ENCODE measurements at regions not wholly inside any gene's neighbourhood (a gene's known extent, or its start where the extent isn't known, plus 50 kb on each side); places are given as distances from the start of the nearest gene placed in this dataset.

- DNase-seq (ENCODE audit: low read depth in 1 of 2, low spot score in 1 of 2) = no peak
- H3K27me3 ChIP-seq (ENCODE audit: insufficient read depth, poor library complexity, severe bottlenecking) = no peaks in the 10 kb centered on the region
- no peak overlapping the region for H3K4me3 ChIP-seq (replicated peaks; ENCODE audit: insufficient read depth, low read length)
- TF ChIP-seq GABPA (IDR thresholded peaks at IDR 0.05; ENCODE audit: low read depth) = no peak
- TF ChIP-seq, protein P1, sequence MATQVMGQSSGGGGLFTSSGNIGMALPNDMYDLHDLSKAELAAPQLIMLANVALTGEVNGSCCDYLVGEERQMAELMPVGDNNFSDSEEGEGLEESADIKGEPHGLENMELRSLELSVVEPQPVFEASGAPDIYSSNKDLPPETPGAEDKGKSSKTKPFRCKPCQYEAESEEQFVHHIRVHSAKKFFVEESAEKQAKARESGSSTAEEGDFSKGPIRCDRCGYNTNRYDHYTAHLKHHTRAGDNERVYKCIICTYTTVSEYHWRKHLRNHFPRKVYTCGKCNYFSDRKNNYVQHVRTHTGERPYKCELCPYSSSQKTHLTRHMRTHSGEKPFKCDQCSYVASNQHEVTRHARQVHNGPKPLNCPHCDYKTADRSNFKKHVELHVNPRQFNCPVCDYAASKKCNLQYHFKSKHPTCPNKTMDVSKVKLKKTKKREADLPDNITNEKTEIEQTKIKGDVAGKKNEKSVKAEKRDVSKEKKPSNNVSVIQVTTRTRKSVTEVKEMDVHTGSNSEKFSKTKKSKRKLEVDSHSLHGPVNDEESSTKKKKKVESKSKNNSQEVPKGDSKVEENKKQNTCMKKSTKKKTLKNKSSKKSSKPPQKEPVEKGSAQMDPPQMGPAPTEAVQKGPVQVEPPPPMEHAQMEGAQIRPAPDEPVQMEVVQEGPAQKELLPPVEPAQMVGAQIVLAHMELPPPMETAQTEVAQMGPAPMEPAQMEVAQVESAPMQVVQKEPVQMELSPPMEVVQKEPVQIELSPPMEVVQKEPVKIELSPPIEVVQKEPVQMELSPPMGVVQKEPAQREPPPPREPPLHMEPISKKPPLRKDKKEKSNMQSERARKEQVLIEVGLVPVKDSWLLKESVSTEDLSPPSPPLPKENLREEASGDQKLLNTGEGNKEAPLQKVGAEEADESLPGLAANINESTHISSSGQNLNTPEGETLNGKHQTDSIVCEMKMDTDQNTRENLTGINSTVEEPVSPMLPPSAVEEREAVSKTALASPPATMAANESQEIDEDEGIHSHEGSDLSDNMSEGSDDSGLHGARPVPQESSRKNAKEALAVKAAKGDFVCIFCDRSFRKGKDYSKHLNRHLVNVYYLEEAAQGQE (IDR thresholded peaks at IDR 0.05; ENCODE audit: insufficient replicate concordance, low read depth) = no peak
- TF ChIP-seq CTCF (IDR thresholded peaks at IDR 0.05; ENCODE audit: insufficient read depth, low read length) = no peak
- no peak overlapping the region for H3K27ac ChIP-seq (replicated peaks)
These were observed 62.6 kb upstream of the ATP11B start for GRCh38 chr3:182730675-182731042.

DNA sequence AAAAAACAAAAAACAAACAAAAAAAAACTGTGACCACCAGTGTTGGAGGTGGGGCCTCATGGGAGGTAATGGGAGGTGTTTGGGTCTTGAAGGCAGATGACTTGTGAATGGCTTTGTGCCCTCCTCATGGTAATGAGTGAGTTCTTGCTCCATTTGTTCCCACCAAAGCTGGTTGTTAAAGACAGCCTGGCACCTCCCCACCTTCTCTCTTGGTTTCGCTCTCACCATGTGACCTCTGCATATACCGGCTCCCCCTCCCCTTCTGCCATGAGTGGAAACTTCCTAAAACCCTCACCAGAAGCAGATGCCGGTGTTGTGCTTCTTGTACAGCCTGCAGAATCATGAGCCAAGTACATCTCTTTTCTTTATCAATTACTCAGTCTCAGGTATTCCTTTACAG, 61.5 kb upstream of the ATP11B start:
- Histone ChIP-seq H3K27ac (replicated peaks) (no peak overlapping the region), H3K27me3 (ENCODE audit: insufficient read depth, poor library complexity, severe bottlenecking) (no peaks in the 10 kb centered on the region), H3K4me3 (replicated peaks; ENCODE audit: insufficient read depth, low read length) (no peak overlapping the region)
- no peak for DNase-seq (ENCODE audit: low read depth in 1 of 2, low spot score in 1 of 2)
- TF ChIP-seq POLR2AphosphoS5 (IDR thresholded peaks at IDR 0.05; ENCODE audit: low read depth) = no peak

GRCh38 chr3:182732232-182733015, 60.9 kb upstream of the ATP11B start:
- H3K27ac ChIP-seq (replicated peaks) = no peak overlapping the region
- no peak for DNase-seq (ENCODE audit: low read depth in 1 of 2, low spot score in 1 of 2)
- no peak for TF ChIP-seq CTCF (IDR thresholded peaks at IDR 0.05; ENCODE audit: insufficient read depth, low read length)
- no peak for TF ChIP-seq GABPA (IDR thresholded peaks at IDR 0.05; ENCODE audit: low read depth)
- TF ChIP-seq, protein P1 (IDR thresholded peaks at IDR 0.05; ENCODE audit: insufficient replicate concordance, low read depth) = no peak
- no peak for TF ChIP-seq SPI1 (IDR thresholded peaks at IDR 0.05; ENCODE audit: borderline replicate concordance, low read depth)
- TF ChIP-seq POLR2AphosphoS5 (IDR thresholded peaks at IDR 0.05; ENCODE audit: low read depth) = no peak

DNA sequence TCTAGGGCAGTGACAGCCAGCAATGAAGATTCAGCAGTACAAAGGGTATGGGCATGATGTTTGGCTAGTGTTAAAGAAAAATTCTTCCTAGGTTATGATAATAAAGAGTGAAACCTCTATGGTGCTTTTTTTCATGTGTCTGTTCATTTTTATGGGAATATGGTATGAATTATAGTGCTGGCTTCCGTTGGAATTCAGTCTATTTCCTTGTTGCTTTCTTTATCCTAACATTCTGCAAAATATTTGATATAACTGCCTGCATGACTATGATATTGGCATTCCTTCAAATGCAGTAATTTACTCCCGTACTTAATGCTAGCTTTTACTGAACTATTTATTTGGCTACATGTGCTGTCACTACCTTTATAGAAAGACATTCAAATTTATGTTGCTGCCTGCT, 57.6 kb upstream of the ATP11B start:
- no peak for DNase-seq (ENCODE audit: low read depth in 1 of 2, low spot score in 1 of 2)
- H3K27ac ChIP-seq (replicated peaks) = no peak overlapping the region

More at GRCh38 chr3:182732232-182733015, 60.9 kb upstream of the ATP11B start:
- no peaks in the 10 kb centered on the region for H3K27me3 ChIP-seq (ENCODE audit: insufficient read depth, poor library complexity, severe bottlenecking)
- no peak overlapping the region for H3K4me3 ChIP-seq (replicated peaks; ENCODE audit: insufficient read depth, low read length)

More for the DNA sequence above, 57.6 kb upstream of the ATP11B start:
- Histone ChIP-seq H3K4me3 (replicated peaks; ENCODE audit: insufficient read depth, low read length) (no peak overlapping the region), H3K27me3 (ENCODE audit: insufficient read depth, poor library complexity, severe bottlenecking) (no peaks in the 10 kb centered on the region)
- TF ChIP-seq GABPA (IDR thresholded peaks at IDR 0.05; ENCODE audit: low read depth) = no peak
- TF ChIP-seq, protein P1 (IDR thresholded peaks at IDR 0.05; ENCODE audit: insufficient replicate concordance, low read depth) = no peak

All from HL-60 (cell line).